ENCODE measurements at regions not wholly inside any gene's neighbourhood (a gene's known extent, or its start where the extent isn't known, plus 50 kb on each side); places are given as distances from the start of the nearest gene placed in this dataset.
A peak's percentile ranks its signal among the peaks of the same experiment; 100 is the strongest.

DNA sequence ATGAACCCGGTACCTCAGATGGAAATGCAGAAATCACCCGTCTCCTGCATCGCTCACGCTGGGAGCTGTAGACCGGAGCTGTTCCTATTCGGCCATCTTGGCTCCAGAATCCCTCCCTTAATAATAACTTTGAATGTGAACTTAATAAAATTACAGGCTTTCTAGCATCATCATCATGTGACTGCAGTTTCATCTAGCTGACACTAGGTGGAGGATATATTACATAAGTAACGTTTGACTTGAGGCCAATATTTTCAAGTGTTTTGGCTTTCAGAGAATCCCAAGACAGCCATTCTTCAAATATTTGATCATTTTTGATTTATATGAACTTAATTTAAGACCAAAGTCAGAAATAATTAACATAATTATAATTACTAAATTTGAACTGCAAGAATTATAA lies 474.9 kb upstream of the CDH10 start:
- TF ChIP-seq EZH2phosphoT487 (IDR thresholded peaks at IDR 0.05; ENCODE audit: borderline replicate concordance, low read depth) (no peak), CTCF (IDR thresholded peaks at IDR 0.05) (peak; percentile 64), SMC3 (IDR thresholded peaks at IDR 0.05; ENCODE audit: low read depth, low read length) (0 out of 2 replicates have a peak, but pooled peaks have one; percentile 9)

Measured in SK-N-SH (cell line).